ENCODE measurements at regions not wholly inside any gene's neighbourhood (a gene's known extent, or its start where the extent isn't known, plus 50 kb on each side); places are given as distances from the start of the nearest gene placed in this dataset.

DNA sequence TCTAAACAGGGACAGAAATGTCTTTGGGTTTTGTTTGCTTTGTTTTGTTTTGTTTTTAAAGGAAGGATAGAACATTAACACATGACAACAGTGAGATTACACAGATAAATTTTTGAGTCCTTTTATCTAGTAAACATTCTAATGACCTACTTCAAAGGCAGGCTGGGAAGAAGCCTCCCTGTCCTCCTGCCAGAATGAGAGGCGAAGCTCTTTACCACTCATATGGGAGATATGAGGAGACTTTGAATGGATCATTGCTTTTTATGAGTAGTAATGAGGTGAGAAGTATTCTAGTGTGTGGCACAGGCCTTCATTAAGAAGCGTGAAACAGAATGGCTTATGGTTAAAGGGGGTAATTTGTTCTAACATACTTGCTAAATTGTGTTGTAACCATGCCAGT lies 172.0 kb downstream of the FBXO8 start:
- H3K9me3 Mint-ChIP-seq (ENCODE audit: unreplicated experiment): no peaks in the 10 kb centered on the region
- no peaks in the 10 kb centered on the region for H4K20me1 ChIP-seq (ENCODE audit: insufficient read depth, low read length)
- H3K4me1 Mint-ChIP-seq (ENCODE audit: low read depth, unreplicated experiment): peaks cover 1% of the 10 kb centered on the region
- H3K4me3 Mint-ChIP-seq (ENCODE audit: unreplicated experiment): no peak overlapping the region
- DNase-seq (ENCODE audit: low read depth) (no peak), FAIRE-seq (no peak)
- H3K4me2 ChIP-seq (ENCODE audit: low read length): no peak overlapping the region
- no peaks in the 10 kb centered on the region for H3K79me2 ChIP-seq (ENCODE audit: insufficient read depth, low read length)
- peaks cover 5% of the 10 kb centered on the region for H3K27me3 Mint-ChIP-seq (ENCODE audit: low read depth, unreplicated experiment)
- H3K36me3 Mint-ChIP-seq (ENCODE audit: low read depth, unreplicated experiment): no peaks in the 10 kb centered on the region
- H2AFZ ChIP-seq (ENCODE audit: low read depth, low read length): no peak overlapping the region
- H3K36me3 ChIP-seq (ENCODE audit: insufficient read depth, low read length): no peaks in the 10 kb centered on the region
- no peak overlapping the region for H3K4me3 ChIP-seq (ENCODE audit: insufficient read depth, low read depth, low read length)
- no peak overlapping the region for H3K9ac ChIP-seq (ENCODE audit: low read length)
- no peaks in the 10 kb centered on the region for H3K9me3 ChIP-seq (ENCODE audit: insufficient read depth, low read depth, low read length)
- no peaks in the 10 kb centered on the region for H3K27me3 ChIP-seq (ENCODE audit: insufficient read depth, low read length)
- H3K27ac ChIP-seq (ENCODE audit: low read depth, low read length): no peak overlapping the region
- H3K4me1 ChIP-seq (ENCODE audit: insufficient read depth, low read length): no peaks in the 10 kb centered on the region
- TF ChIP-seq EZH2 (IDR thresholded peaks at IDR 0.05; ENCODE audit: insufficient read depth, low read length) (no peak), CTCF (IDR thresholded peaks at IDR 0.05; ENCODE audit: insufficient read depth, low read depth, low read length) (no peak)
- no peak overlapping the region for H3K27ac Mint-ChIP-seq (ENCODE audit: unreplicated experiment)

GRCh38 chr4:174110180-174110579 lies 173.3 kb downstream of the FBXO8 start:
- no peak overlapping the region for H3K27ac ChIP-seq (ENCODE audit: low read depth, low read length)
- H3K9ac ChIP-seq (ENCODE audit: low read length): no peak overlapping the region
- Mint-ChIP-seq H3K27ac (ENCODE audit: unreplicated experiment) (no peak overlapping the region), H3K4me3 (ENCODE audit: unreplicated experiment) (no peak overlapping the region), H3K4me1 (ENCODE audit: low read depth, unreplicated experiment) (peaks cover 1% of the 10 kb centered on the region), H3K27me3 (ENCODE audit: low read depth, unreplicated experiment) (peaks cover 5% of the 10 kb centered on the region), H3K36me3 (ENCODE audit: low read depth, unreplicated experiment) (no peaks in the 10 kb centered on the region), H3K9me3 (ENCODE audit: unreplicated experiment) (no peaks in the 10 kb centered on the region)
- no peaks in the 10 kb centered on the region for H3K9me3 ChIP-seq (ENCODE audit: insufficient read depth, low read depth, low read length)
- no peaks in the 10 kb centered on the region for H3K36me3 ChIP-seq (ENCODE audit: insufficient read depth, low read length)
- H3K4me1 ChIP-seq (ENCODE audit: insufficient read depth, low read length): no peaks in the 10 kb centered on the region
- no peaks in the 10 kb centered on the region for H3K79me2 ChIP-seq (ENCODE audit: insufficient read depth, low read length)
- no peak overlapping the region for H3K4me2 ChIP-seq (ENCODE audit: low read length)
- H3K27me3 ChIP-seq (ENCODE audit: insufficient read depth, low read length): no peaks in the 10 kb centered on the region
- TF ChIP-seq EZH2 (IDR thresholded peaks at IDR 0.05; ENCODE audit: insufficient read depth, low read length): no peak
- no peak for TF ChIP-seq CTCF (IDR thresholded peaks at IDR 0.05; ENCODE audit: insufficient read depth, low read depth, low read length)
- no peaks in the 10 kb centered on the region for H4K20me1 ChIP-seq (ENCODE audit: insufficient read depth, low read length)
- no peak overlapping the region for H2AFZ ChIP-seq (ENCODE audit: low read depth, low read length)
- FAIRE-seq (no peak), DNase-seq (ENCODE audit: low read depth) (no peak)
- no peak overlapping the region for H3K4me3 ChIP-seq (ENCODE audit: insufficient read depth, low read depth, low read length)

- Histone ChIP-seq H3K27ac (ENCODE audit: low read depth, low read length) (no peak overlapping the region), H3K27me3 (ENCODE audit: insufficient read depth, low read length) (no peaks in the 10 kb centered on the region), H3K79me2 (ENCODE audit: insufficient read depth, low read length) (no peaks in the 10 kb centered on the region), H3K36me3 (ENCODE audit: insufficient read depth, low read length) (no peaks in the 10 kb centered on the region), H3K9ac (ENCODE audit: low read length) (no peak overlapping the region), H3K4me1 (ENCODE audit: insufficient read depth, low read length) (no peaks in the 10 kb centered on the region), H2AFZ (ENCODE audit: low read depth, low read length) (no peak overlapping the region), H4K20me1 (ENCODE audit: insufficient read depth, low read length) (no peaks in the 10 kb centered on the region), H3K4me2 (ENCODE audit: low read length) (no peak overlapping the region), H3K4me3 (ENCODE audit: insufficient read depth, low read depth, low read length) (no peak overlapping the region), H3K9me3 (ENCODE audit: insufficient read depth, low read depth, low read length) (no peaks in the 10 kb centered on the region)
- FAIRE-seq (no peak), DNase-seq (ENCODE audit: low read depth) (no peak)
- peaks cover 5% of the 10 kb centered on the region for H3K27me3 Mint-ChIP-seq (ENCODE audit: low read depth, unreplicated experiment)
- H3K4me3 Mint-ChIP-seq (ENCODE audit: unreplicated experiment): no peak overlapping the region
- H3K27ac Mint-ChIP-seq (ENCODE audit: unreplicated experiment): no peak overlapping the region
- TF ChIP-seq CTCF (IDR thresholded peaks at IDR 0.05; ENCODE audit: insufficient read depth, low read depth, low read length): no peak
- no peak for TF ChIP-seq EZH2 (IDR thresholded peaks at IDR 0.05; ENCODE audit: insufficient read depth, low read length)
- H3K4me1 Mint-ChIP-seq (ENCODE audit: low read depth, unreplicated experiment): peaks cover 1% of the 10 kb centered on the region
- no peaks in the 10 kb centered on the region for H3K9me3 Mint-ChIP-seq (ENCODE audit: unreplicated experiment)
- H3K36me3 Mint-ChIP-seq (ENCODE audit: low read depth, unreplicated experiment): no peaks in the 10 kb centered on the region
Measured at GRCh38 chr4:174107746-174108354, 175.6 kb downstream of the FBXO8 start.
